ENCODE measurements at regions not wholly inside any gene's neighbourhood (a gene's known extent, or its start where the extent isn't known, plus 50 kb on each side); places are given as distances from the start of the nearest gene placed in this dataset.

DNA sequence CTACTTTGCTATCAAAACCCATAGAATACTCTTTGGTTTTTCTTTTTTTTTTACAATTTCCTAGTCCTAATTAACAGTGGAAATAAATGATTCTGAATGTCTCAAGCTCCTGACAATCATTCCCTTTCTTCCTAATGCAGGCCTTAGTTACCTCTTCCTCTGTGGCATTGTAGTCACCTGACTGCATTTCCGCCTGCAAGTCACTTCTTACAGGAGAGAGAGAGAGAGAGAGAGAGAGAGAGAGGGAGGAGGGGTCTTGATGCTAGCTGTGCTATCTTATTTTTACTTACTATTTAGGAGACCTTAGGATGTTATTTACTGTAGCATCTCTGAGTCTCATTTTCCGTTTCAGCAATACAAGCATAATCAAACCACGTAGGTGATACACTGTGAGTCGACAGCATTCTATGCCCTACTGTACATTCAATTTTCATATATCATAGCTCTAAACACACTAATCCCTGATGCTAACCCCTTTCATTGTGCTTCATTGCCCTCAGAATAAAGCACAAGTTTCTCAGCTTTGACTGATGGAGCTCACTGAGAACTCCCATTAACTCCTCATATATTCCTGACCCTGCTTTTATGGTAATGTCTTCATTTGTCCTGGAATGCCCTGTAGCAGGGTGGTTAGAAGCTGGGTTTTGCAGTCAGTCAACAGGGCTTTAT, 1237.3 kb downstream of the XPNPEP1 start:
- TF ChIP-seq, protein P1, sequence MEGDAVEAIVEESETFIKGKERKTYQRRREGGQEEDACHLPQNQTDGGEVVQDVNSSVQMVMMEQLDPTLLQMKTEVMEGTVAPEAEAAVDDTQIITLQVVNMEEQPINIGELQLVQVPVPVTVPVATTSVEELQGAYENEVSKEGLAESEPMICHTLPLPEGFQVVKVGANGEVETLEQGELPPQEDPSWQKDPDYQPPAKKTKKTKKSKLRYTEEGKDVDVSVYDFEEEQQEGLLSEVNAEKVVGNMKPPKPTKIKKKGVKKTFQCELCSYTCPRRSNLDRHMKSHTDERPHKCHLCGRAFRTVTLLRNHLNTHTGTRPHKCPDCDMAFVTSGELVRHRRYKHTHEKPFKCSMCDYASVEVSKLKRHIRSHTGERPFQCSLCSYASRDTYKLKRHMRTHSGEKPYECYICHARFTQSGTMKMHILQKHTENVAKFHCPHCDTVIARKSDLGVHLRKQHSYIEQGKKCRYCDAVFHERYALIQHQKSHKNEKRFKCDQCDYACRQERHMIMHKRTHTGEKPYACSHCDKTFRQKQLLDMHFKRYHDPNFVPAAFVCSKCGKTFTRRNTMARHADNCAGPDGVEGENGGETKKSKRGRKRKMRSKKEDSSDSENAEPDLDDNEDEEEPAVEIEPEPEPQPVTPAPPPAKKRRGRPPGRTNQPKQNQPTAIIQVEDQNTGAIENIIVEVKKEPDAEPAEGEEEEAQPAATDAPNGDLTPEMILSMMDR (IDR thresholded peaks at IDR 0.05; ENCODE audit: insufficient read depth, low read length, poor library complexity, severe bottlenecking) = no peak
- no peak for TF ChIP-seq EZH2phosphoT487 (conservative IDR thresholded peaks at IDR 0.05; ENCODE audit: low read length)
